ENCODE measurements at regions not wholly inside any gene's neighbourhood (a gene's known extent, or its start where the extent isn't known, plus 50 kb on each side); places are given as distances from the start of the nearest gene placed in this dataset.

- Histone ChIP-seq H3K27ac (no peak overlapping the region), H3K36me3 (no peaks in the 10 kb centered on the region), H3K4me1 (no peaks in the 10 kb centered on the region), H3K9me3 (no peaks in the 10 kb centered on the region), H3K4me3 (no peak overlapping the region), H3K27me3 (no peaks in the 10 kb centered on the region)
- intact Hi-C loops (cut with DNase I; ENCODE audit: low total_unique reads), result no loop called here
- no peak for DNase-seq
- no peak for TF ChIP-seq POLR2A (IDR thresholded peaks at IDR 0.05)
- TF ChIP-seq, protein P1, sequence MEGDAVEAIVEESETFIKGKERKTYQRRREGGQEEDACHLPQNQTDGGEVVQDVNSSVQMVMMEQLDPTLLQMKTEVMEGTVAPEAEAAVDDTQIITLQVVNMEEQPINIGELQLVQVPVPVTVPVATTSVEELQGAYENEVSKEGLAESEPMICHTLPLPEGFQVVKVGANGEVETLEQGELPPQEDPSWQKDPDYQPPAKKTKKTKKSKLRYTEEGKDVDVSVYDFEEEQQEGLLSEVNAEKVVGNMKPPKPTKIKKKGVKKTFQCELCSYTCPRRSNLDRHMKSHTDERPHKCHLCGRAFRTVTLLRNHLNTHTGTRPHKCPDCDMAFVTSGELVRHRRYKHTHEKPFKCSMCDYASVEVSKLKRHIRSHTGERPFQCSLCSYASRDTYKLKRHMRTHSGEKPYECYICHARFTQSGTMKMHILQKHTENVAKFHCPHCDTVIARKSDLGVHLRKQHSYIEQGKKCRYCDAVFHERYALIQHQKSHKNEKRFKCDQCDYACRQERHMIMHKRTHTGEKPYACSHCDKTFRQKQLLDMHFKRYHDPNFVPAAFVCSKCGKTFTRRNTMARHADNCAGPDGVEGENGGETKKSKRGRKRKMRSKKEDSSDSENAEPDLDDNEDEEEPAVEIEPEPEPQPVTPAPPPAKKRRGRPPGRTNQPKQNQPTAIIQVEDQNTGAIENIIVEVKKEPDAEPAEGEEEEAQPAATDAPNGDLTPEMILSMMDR (IDR thresholded peaks at IDR 0.05), result no peak
These were observed 523.2 kb upstream of the SORCS1 start for GRCh38 chr10:107687701-107688100.

- Histone ChIP-seq H3K36me3 (no peaks in the 10 kb centered on the region), H3K4me1 (no peaks in the 10 kb centered on the region), H3K27ac (no peak overlapping the region), H3K4me3 (no peak overlapping the region), H3K27me3 (no peaks in the 10 kb centered on the region), H3K9me3 (no peaks in the 10 kb centered on the region)
- TF ChIP-seq, protein P1 (IDR thresholded peaks at IDR 0.05), result no peak
- no peak for TF ChIP-seq POLR2A (IDR thresholded peaks at IDR 0.05)
- no peak for DNase-seq
- intact Hi-C loops (cut with DNase I; ENCODE audit: low total_unique reads), result no loop called here
These were observed 521.6 kb upstream of the SORCS1 start for GRCh38 chr10:107686095-107686494.

DNA sequence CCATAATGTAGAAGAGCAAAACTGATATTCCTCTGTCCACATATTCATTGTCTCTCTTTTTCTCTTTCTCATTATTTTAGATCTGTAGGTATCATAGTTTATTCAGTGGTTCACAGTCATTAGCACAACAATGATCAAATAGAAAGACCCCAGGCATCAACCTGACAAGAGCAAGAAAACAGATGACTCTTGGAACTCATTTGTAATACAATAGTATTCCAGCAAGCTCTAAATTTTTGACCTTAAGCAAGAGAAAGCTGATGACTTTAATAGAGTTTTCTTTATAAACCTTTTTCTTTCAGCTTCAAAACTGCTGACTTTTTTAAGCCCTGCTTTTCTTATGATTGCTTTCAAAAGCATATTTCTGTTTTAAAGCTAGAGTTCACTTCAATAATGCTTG is 507.5 kb upstream of the SORCS1 start:
- Histone ChIP-seq H3K36me3 (no peaks in the 10 kb centered on the region), H3K27me3 (no peaks in the 10 kb centered on the region), H3K9me3 (no peaks in the 10 kb centered on the region), H3K4me3 (no peak overlapping the region), H3K27ac (no peak overlapping the region), H3K4me1 (no peaks in the 10 kb centered on the region)
- no peak for TF ChIP-seq POLR2A (IDR thresholded peaks at IDR 0.05)
- TF ChIP-seq, protein P1 (IDR thresholded peaks at IDR 0.05), result no peak
- intact Hi-C loops (cut with DNase I; ENCODE audit: low total_unique reads), result no loop called here
- DNase-seq, result no peak

- intact Hi-C loops (cut with DNase I; ENCODE audit: low total_unique reads), result no loop called here
- no peaks in the 10 kb centered on the region for H3K9me3 ChIP-seq
- H3K4me3 ChIP-seq, result no peak overlapping the region
- DNase-seq, result no peak
- no peak overlapping the region for H3K27ac ChIP-seq
- no peaks in the 10 kb centered on the region for H3K36me3 ChIP-seq
- no peaks in the 10 kb centered on the region for H3K4me1 ChIP-seq
- TF ChIP-seq, protein P1 (IDR thresholded peaks at IDR 0.05), result no peak
- no peak for TF ChIP-seq POLR2A (IDR thresholded peaks at IDR 0.05)
- no peaks in the 10 kb centered on the region for H3K27me3 ChIP-seq
These were observed 501.7 kb upstream of the SORCS1 start for GRCh38 chr10:107666214-107666613.

GRCh38 chr10:107665459-107665858 is 501.0 kb upstream of the SORCS1 start:
- H3K36me3 ChIP-seq, result no peaks in the 10 kb centered on the region
- TF ChIP-seq, protein P1 (IDR thresholded peaks at IDR 0.05), result no peak
- TF ChIP-seq POLR2A (IDR thresholded peaks at IDR 0.05), result no peak
- no peaks in the 10 kb centered on the region for H3K4me1 ChIP-seq
- no peak for DNase-seq
- no peaks in the 10 kb centered on the region for H3K27me3 ChIP-seq
- no peaks in the 10 kb centered on the region for H3K9me3 ChIP-seq
- H3K4me3 ChIP-seq, result no peak overlapping the region
- intact Hi-C loops (cut with DNase I; ENCODE audit: low total_unique reads), result no loop called here
- H3K27ac ChIP-seq, result no peak overlapping the region

Data from uterus (tissue), 3 donors.